Stimulated activated CD4-positive, alpha-beta T cell treated with anti-CD3 and anti-CD28 coated beads, TNF-alpha, amount 100 ng/mL, for 24 hours (primary cell): ENCODE measurements at regions not wholly inside any gene's neighbourhood (a gene's known extent, or its start where the extent isn't known, plus 50 kb on each side); places are given as distances from the start of the nearest gene placed in this dataset.

Source experiments
- DNase-seq, 3 experiments: peaks; one replicate each; pipeline ENCODE4 v3.0.0-alpha.2; 2020; ENCODE audit warnings: low read depth in 3 of 3

- DNase-seq = no peak
These were observed 171.4 kb downstream of the PHETA1 start for GRCh38 chr12:111197376-111197944.

GRCh38 chr12:111196532-111196931 is 172.4 kb downstream of the PHETA1 start:
- DNase-seq = no peak

GRCh38 chr12:111195316-111195715 is 173.6 kb downstream of the PHETA1 start:
- DNase-seq = no peak

- no peak for DNase-seq
These were observed 174.2 kb downstream of the PHETA1 start for GRCh38 chr12:111194703-111195051.

- no peak for DNase-seq
These were observed 174.8 kb downstream of the PHETA1 start for GRCh38 chr12:111193977-111194702.

DNA sequence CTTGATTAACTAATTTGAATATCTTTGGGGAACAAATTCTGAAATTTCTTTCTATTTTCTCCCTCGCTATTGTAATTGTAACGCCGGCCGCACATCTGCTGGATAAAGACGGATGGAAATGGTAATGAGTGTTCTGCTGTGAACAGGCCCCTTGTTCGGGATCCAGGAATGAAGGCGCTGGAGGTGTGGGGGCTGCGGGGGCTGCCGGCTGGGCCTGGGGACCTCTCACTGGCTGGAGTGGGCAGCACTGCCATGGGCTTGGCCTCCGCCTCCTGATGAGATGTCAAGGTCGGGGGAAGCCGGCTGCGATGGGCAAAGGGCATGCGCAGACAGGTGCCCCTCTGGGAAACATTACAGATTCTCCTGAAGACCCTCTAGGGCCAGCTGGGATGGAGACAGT is 175.4 kb downstream of the PHETA1 start:
- no peak for DNase-seq

- no peak for DNase-seq
These were observed 175.8 kb downstream of the PHETA1 start for GRCh38 chr12:111193067-111193466.

DNA sequence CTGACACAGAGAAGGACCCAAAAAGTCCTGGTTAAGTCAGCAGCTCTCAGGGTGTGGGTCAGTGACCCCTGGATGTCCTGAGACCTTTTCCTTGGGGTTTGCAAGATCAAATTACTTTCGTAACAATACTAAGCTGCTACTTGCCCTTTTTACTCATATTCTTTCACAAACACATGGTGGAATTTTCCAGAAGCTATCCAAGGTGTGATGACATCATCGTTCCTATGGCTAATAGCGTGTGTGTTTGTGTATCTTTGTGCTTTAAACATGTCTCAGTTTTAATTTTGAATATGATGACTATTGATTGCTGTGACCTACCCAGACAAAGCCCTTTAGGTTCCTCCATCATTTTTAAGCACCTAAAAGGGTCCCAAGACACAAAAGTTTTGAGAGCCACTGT is 176.2 kb downstream of the PHETA1 start:
- no peak for DNase-seq

- DNase-seq = no peak
These were observed 178.0 kb downstream of the PHETA1 start for GRCh38 chr12:111190741-111191526.

GRCh38 chr12:111189792-111190191 is 179.1 kb downstream of the PHETA1 start:
- no peak for DNase-seq

GRCh38 chr12:111188436-111188835 is 180.5 kb downstream of the PHETA1 start:
- no peak for DNase-seq

DNA sequence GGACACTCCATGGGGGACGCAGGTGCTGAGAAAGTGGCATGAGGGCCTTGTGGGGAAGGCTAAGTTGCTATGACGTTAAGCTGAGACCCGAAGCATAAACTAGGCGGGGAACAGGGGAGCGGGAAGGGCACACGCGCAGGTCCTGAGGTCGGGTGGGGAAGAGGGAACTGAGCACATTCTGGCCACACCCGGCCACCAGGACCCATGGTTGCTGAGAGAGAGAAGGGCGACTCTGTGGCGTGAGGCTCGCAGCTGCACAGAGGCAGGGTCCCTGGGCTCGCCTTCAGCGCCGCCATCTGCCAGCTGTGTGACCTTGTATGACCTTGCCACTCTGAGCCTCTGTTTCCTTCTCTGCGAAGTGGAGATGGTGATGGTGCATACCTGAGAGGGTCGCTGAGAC is 182.5 kb downstream of the PHETA1 start:
- no peak for DNase-seq

GRCh38 chr12:111185889-111186227 is 183.0 kb downstream of the PHETA1 start:
- DNase-seq = no peak

GRCh38 chr12:111185206-111185888 is 183.5 kb downstream of the PHETA1 start:
- DNase-seq = no peak

- DNase-seq = no peak
These were observed 184.7 kb downstream of the PHETA1 start for GRCh38 chr12:111184161-111184560.

- no peak for DNase-seq
These were observed 185.8 kb downstream of the PHETA1 start for GRCh38 chr12:111183094-111183493.

- DNase-seq = no peak
These were observed 186.5 kb downstream of the PHETA1 start for GRCh38 chr12:111182382-111182781.

DNA sequence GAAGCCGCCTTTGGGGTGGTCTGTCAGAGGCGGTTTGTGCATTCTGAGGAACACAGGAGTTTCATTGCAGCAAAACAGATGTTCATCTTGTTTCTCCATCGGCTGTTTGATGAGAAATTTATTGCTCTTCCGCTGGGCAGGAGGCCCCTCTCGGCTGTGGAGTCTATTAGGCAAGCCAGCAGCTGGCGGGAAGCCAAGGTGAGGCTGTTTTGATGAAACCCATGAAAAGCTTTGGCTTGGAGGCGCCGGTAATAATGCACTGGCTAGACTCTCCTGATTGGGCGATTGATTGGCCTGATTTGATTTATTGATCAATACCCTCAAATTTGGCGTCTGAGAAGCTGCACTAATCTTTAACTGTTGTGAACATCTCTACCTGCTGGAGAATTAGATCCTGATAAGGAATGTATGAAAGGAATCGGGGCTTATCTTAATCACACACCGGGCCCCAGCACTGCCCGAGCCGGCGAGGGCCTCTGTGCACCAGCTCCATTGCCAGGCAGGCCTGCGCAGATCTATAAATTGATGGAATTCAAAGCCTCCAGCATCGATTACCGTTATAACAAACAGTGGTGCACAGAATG is 187.7 kb downstream of the PHETA1 start:
- DNase-seq = no peak

- no peak for DNase-seq
These were observed 188.3 kb downstream of the PHETA1 start for GRCh38 chr12:111180426-111181142.

DNA sequence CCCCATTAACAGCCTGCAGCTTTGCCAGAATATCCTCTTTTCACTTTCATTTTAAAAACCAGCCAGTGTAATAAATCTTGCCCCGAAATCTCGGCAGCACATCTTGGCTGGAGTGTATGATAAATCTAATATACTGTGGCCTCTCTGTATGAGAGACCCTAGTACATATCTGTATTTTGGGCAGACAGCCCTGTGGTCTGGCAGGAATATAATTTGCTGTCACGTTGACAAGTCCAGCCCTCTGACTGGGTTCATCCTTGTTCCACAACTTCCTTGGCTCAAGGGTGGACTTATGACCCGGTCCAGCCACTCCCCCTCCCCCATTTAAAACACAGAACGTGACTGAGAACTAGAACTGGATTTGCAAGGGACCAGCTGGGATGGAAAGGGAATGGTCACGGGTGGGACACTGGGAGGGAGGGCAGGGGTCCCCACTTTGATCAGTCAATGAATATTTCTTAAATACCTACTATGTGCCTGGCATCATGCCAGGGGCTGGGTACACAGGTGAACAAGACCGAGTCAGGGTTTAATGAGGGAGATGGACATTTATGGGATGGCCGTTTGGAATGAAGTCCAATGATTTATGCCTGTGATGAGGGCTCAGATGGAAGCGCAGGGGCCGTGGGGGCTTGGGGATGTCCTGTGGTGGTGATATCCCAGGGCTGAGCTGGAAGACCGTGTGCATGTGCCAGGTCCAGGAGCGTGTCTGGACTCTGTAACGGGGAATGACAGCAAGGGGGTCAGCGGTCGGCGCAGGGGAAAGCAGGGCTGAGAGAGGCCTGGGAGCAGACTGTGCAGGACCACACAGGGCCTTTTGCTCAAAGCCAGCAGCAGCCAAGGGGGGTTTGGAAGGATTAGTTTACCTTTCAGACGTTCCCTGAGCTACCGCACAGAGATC is 190.5 kb downstream of the PHETA1 start:
- DNase-seq = no peak
